ENCODE measurements at regions not wholly inside any gene's neighbourhood (a gene's known extent, or its start where the extent isn't known, plus 50 kb on each side); places are given as distances from the start of the nearest gene placed in this dataset.

GRCh38 chr7:156014201-156014600, 201.9 kb upstream of the SHH start:
- TF ChIP-seq, protein P1, sequence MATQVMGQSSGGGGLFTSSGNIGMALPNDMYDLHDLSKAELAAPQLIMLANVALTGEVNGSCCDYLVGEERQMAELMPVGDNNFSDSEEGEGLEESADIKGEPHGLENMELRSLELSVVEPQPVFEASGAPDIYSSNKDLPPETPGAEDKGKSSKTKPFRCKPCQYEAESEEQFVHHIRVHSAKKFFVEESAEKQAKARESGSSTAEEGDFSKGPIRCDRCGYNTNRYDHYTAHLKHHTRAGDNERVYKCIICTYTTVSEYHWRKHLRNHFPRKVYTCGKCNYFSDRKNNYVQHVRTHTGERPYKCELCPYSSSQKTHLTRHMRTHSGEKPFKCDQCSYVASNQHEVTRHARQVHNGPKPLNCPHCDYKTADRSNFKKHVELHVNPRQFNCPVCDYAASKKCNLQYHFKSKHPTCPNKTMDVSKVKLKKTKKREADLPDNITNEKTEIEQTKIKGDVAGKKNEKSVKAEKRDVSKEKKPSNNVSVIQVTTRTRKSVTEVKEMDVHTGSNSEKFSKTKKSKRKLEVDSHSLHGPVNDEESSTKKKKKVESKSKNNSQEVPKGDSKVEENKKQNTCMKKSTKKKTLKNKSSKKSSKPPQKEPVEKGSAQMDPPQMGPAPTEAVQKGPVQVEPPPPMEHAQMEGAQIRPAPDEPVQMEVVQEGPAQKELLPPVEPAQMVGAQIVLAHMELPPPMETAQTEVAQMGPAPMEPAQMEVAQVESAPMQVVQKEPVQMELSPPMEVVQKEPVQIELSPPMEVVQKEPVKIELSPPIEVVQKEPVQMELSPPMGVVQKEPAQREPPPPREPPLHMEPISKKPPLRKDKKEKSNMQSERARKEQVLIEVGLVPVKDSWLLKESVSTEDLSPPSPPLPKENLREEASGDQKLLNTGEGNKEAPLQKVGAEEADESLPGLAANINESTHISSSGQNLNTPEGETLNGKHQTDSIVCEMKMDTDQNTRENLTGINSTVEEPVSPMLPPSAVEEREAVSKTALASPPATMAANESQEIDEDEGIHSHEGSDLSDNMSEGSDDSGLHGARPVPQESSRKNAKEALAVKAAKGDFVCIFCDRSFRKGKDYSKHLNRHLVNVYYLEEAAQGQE (IDR thresholded peaks at IDR 0.05; ENCODE audit: borderline replicate concordance in 1 of 2, low read depth in 1 of 2, low read length in 2 of 2) = no peak
- TF ChIP-seq U2AF2 (IDR thresholded peaks at IDR 0.05; ENCODE audit: low read depth, low read length) (no peak), ZNF615 (CRISPR knock-in tag; IDR thresholded peaks at IDR 0.05; ENCODE audit: borderline replicate concordance) (no peak), ZNF121 (CRISPR knock-in tag; IDR thresholded peaks at IDR 0.05) (no peak), ZNF761 (CRISPR knock-in tag; conservative IDR thresholded peaks at IDR 0.05) (no peak), ZXDC (CRISPR knock-in tag; IDR thresholded peaks at IDR 0.05) (no peak)

Measured in HepG2 (cell line).